GM18520 (cell line): ENCODE measurements at regions not wholly inside any gene's neighbourhood (a gene's known extent, or its start where the extent isn't known, plus 50 kb on each side); places are given as distances from the start of the nearest gene placed in this dataset.

ENCODE experiments used
- ATAC-seq: cut with Tn5 transposase; IDR thresholded peaks from one replicate; pipeline ENCODE4 v1.9.1; 2021; ENCODE audit not compliant: unreplicated experiment

GRCh38 chr12:124448241-124448954 is 119.0 kb downstream of the NCOR2 start:
- no peak for ATAC-seq

GRCh38 chr12:124446364-124446763 is 121.0 kb downstream of the NCOR2 start:
- no peak for ATAC-seq

GRCh38 chr12:124445826-124446225 is 121.6 kb downstream of the NCOR2 start:
- no peak for ATAC-seq

GRCh38 chr12:124445121-124445718 is 122.2 kb downstream of the NCOR2 start:
- no peak for ATAC-seq

GRCh38 chr12:124443931-124444712 is 123.3 kb downstream of the NCOR2 start:
- no peak for ATAC-seq

- ATAC-seq: no peak
Observed at GRCh38 chr12:124442772-124443445, 124.5 kb downstream of the NCOR2 start.

- ATAC-seq: no peak
Observed at GRCh38 chr12:124442281-124442680, 125.1 kb downstream of the NCOR2 start.

- ATAC-seq: no peak
Observed at GRCh38 chr12:124441443-124442194, 125.8 kb downstream of the NCOR2 start.

GRCh38 chr12:124440841-124441381 is 126.5 kb downstream of the NCOR2 start:
- ATAC-seq: no peak

- no peak for ATAC-seq
Observed at GRCh38 chr12:124440031-124440626, 127.3 kb downstream of the NCOR2 start.

- no peak for ATAC-seq
Observed at GRCh38 chr12:124438437-124439056, 128.9 kb downstream of the NCOR2 start.

- no peak for ATAC-seq
Observed at GRCh38 chr12:124437617-124438436, 129.6 kb downstream of the NCOR2 start.

- ATAC-seq: no peak
Observed at GRCh38 chr12:124437121-124437520, 130.3 kb downstream of the NCOR2 start.

GRCh38 chr12:124436366-124436765 is 131.0 kb downstream of the NCOR2 start:
- no peak for ATAC-seq

- no peak for ATAC-seq
Observed at GRCh38 chr12:124435806-124436345, 131.5 kb downstream of the NCOR2 start.

GRCh38 chr12:124434951-124435805 is 132.2 kb downstream of the NCOR2 start:
- ATAC-seq: no peak

- ATAC-seq: no peak
Observed at GRCh38 chr12:124434354-124434753, 133.1 kb downstream of the NCOR2 start.

- no peak for ATAC-seq
Observed at GRCh38 chr12:124433879-124434278, 133.5 kb downstream of the NCOR2 start.
